Body of pancreas (tissue), 4 donors: ENCODE measurements at regions not wholly inside any gene's neighbourhood (a gene's known extent, or its start where the extent isn't known, plus 50 kb on each side); places are given as distances from the start of the nearest gene placed in this dataset.

Experiments
- ATAC-seq: fragments of 150-250 bp; one replicate; pipeline ENCODE4 v1.9.1; 2016
- DNase-seq, 4 donors: peaks; one replicate each; pipeline ENCODE4 v3.0.0-alpha.2; 2019
- H3K27ac ChIP-seq, 4 donors: fragments of 200-600 bp; sonication (generic); 1 replicate in 3 of 4; 2 replicates in 1 of 4; pipeline versions ENCODE4 v1.5.1 to v1.6.1; 2016 to 2019; ENCODE audit warnings: mild to moderate bottlenecking in 1 of 4, mixed read lengths in 1 of 4, moderate library complexity in 1 of 4
- H3K27me3 ChIP-seq, 2 donors: fragments of 200-600 bp; sonication (generic); one replicate each; pipeline ENCODE4 v1.6.0; 2016; ENCODE audit warnings: mild to moderate bottlenecking in 1 of 2
- H3K36me3 ChIP-seq, 2 donors: fragments of 200-600 bp; sonication (generic); replicated peaks in 1 of 2; 2 replicates each; pipeline ENCODE4 v1.5.1; 2016; ENCODE audit warnings: low read depth in 2 of 2; ENCODE audit not compliant: insufficient read depth in 1 of 2
- H3K4me1 ChIP-seq: fragments of 200-600 bp; sonication (generic); one replicate; pipeline ENCODE4 v1.6.0; 2016
- H3K4me3 ChIP-seq, 2 donors: fragments of 200-600 bp; sonication (generic); 1 replicate in 1 of 2; 2 replicates in 1 of 2; pipeline ENCODE4 v1.5.1; 2016 to 2019
- H3K9me3 ChIP-seq, 3 donors: fragments of 200-600 bp; sonication (generic); 1 replicate in 2 of 3; 2 replicates in 1 of 3; pipeline ENCODE4 v1.5.1; 2016
- POLR2A ChIP-seq, 3 donors: fragments of 450-650 bp; IDR thresholded peaks; one replicate each; pipeline ENCODE4 v1.6.1; 2016; ENCODE audit warnings: antibody characterized with exemption in 3 of 3, mild to moderate bottlenecking in 2 of 3
- WGBS, 2 donors: methylation state at CpG; one replicate each; pipeline ENCODE4 v1.1.5; 2017; 5-methylcytosine and 5-hydroxymethylcytosine counted together
- intact Hi-C: fragments of 100-400 bp; cut with DNase I; formaldehyde crosslinking; loops from one replicate; pipeline ENCODE4 v1.15.1; 2023
- TF ChIP-seq, protein P1 (sequence below), 7 experiments: fragments of 450-650 bp in 4 of 7; fragments of 200-600 bp in 3 of 7; sonication (generic) in 3 of 7; IDR thresholded peaks; one replicate each; pipeline ENCODE4 v1.5.1; 2016 to 2019; ENCODE audit warnings: antibody characterized with exemption in 7 of 7

DNA sequence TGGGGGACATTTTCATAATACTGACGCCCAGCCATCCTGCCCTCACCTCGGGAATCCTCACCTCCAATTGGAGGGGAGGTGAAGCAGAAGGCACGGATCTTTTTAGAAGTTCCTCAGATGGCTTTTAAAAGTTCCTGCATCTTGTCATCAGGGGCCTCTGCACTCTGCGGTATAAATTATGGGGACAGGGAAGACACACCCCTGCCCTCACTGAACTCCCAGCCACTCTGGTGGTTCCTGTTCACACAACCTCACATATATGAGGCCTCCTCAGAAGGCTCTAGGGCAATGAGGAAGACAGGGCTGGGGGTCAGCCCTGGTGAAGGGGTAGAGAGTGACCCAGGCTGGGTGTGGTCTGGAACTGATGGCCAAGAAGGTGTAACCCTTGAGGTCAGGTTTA lies 187.0 kb downstream of the SOD2 start:
- Histone ChIP-seq H3K9me3 (no peaks in the 10 kb centered on the region), H3K27me3 (no peaks in the 10 kb centered on the region), H3K36me3 (no peaks in the 10 kb centered on the region), H3K4me3 (no peak overlapping the region), H3K4me1 (no peaks in the 10 kb centered on the region), H3K27ac (no peak overlapping the region)
- no peak for ATAC-seq
- 45 to 61% methylated on average over 4 of the region's 4 CpGs for WGBS, 2 donors
- no peak for DNase-seq
- no peak for TF ChIP-seq POLR2A (IDR thresholded peaks at IDR 0.05)
- TF ChIP-seq, protein P1, sequence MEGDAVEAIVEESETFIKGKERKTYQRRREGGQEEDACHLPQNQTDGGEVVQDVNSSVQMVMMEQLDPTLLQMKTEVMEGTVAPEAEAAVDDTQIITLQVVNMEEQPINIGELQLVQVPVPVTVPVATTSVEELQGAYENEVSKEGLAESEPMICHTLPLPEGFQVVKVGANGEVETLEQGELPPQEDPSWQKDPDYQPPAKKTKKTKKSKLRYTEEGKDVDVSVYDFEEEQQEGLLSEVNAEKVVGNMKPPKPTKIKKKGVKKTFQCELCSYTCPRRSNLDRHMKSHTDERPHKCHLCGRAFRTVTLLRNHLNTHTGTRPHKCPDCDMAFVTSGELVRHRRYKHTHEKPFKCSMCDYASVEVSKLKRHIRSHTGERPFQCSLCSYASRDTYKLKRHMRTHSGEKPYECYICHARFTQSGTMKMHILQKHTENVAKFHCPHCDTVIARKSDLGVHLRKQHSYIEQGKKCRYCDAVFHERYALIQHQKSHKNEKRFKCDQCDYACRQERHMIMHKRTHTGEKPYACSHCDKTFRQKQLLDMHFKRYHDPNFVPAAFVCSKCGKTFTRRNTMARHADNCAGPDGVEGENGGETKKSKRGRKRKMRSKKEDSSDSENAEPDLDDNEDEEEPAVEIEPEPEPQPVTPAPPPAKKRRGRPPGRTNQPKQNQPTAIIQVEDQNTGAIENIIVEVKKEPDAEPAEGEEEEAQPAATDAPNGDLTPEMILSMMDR (IDR thresholded peaks at IDR 0.05), result no peak
- intact Hi-C loops, result no loop called here

DNA sequence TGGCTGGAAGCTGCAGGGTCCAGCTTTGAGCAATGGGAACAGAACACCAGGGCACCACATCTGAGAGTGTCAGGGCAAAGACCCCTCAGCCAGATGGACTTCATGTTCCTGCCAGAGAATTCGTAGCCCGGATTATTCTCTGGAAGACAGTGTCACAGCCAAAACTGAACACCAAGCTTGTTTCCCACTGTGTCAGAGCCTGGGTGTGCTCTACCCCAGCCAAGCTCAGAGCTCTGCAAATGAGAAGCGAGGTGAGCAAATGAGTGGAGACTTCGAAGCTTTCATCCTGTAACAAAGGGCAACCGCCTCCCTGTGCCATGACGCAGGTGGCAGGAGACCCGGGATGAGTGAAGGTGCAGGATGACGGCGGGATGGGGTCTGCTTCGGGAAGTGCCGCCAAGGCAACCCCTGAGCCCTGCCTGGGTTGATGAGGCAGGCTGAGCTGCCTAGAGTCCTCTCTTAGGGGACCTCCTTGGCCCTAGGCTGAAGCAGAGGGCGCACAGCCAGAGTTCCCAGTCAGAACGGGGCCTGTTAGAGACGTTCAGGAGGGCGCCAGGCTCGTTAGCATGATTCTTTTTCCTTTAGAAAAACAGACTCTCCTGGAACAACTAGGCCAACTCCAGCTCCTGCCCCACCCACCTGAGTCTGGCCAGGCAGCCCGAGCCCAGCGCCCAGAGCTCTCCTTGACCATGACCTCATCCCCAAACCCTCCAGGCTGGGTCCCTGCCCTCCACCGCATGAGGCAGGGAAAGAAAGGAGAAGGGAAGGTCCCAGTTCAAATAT lies 187.7 kb downstream of the SOD2 start:
- Histone ChIP-seq H3K27ac (no peak overlapping the region), H3K4me1 (no peaks in the 10 kb centered on the region), H3K36me3 (no peaks in the 10 kb centered on the region), H3K27me3 (no peaks in the 10 kb centered on the region), H3K4me3 (no peak overlapping the region), H3K9me3 (no peaks in the 10 kb centered on the region)
- TF ChIP-seq, protein P1 (IDR thresholded peaks at IDR 0.05), result no peak
- no peak for TF ChIP-seq POLR2A (IDR thresholded peaks at IDR 0.05)
- intact Hi-C loops, result no loop called here
- DNase-seq, result no peak
- ATAC-seq, result no peak
- 74 to 75% methylated on average over 15 to 19 of the region's 19 CpGs for WGBS, 2 donors

DNA sequence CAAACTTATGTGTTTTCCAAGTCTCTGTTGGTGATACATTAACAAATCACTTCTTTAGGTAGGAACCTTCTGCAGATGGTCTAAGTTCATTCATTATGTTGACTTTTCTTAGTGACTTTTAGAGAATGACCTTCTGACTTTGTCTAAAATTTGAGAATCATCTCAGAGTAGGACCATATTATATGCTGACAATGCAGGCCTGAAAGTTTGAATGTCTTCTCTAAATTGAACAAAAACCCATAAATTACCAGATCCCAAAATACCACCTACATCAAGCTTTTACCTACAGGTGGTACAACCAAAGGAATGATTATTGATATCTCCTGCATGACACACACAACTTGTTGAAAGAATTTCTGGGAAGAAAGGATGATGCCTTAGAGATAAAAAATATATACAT lies 191.5 kb downstream of the SOD2 start:
- intact Hi-C loops, result no loop called here
- Histone ChIP-seq H3K9me3 (no peaks in the 10 kb centered on the region), H3K4me3 (no peak overlapping the region), H3K4me1 (no peaks in the 10 kb centered on the region), H3K36me3 (no peaks in the 10 kb centered on the region), H3K27me3 (no peaks in the 10 kb centered on the region), H3K27ac (no peak overlapping the region)
- ATAC-seq (no peak), DNase-seq (no peak)
- TF ChIP-seq, protein P1 (IDR thresholded peaks at IDR 0.05), result no peak
- TF ChIP-seq POLR2A (IDR thresholded peaks at IDR 0.05), result no peak

GRCh38 chr6:159499034-159499433 lies 194.0 kb downstream of the SOD2 start:
- 58 to 69% methylated on average over 3 of the region's 3 CpGs for WGBS, 2 donors
- no peaks in the 10 kb centered on the region for H3K36me3 ChIP-seq
- no peaks in the 10 kb centered on the region for H3K27me3 ChIP-seq
- no peak overlapping the region for H3K27ac ChIP-seq
- DNase-seq (no peak), ATAC-seq (no peak)
- H3K4me3 ChIP-seq, result no peak overlapping the region
- intact Hi-C loops, result no loop called here
- H3K4me1 ChIP-seq, result no peaks in the 10 kb centered on the region
- TF ChIP-seq, protein P1 (IDR thresholded peaks at IDR 0.05), result no peak
- no peak for TF ChIP-seq POLR2A (IDR thresholded peaks at IDR 0.05)
- H3K9me3 ChIP-seq, result no peaks in the 10 kb centered on the region

DNA sequence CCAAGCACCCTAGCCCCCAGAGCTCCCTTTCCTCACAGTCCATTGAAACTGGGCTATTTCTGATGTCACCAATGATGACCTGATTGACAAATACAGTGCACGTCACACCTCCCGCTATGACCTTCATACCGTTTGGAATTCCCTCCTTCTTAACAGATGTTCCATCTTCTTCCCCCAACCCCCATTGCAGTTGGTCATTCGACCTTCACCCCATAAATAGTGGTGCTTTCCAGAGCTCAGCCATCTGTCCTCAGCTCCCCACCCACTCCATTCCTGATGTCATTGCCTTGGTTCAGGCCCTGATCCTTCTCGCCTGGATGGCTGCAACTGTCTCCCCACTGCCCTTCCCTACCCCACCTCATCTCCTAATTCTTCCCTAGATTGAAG lies 198.5 kb downstream of the SOD2 start:
- Histone ChIP-seq H3K27ac (no peak overlapping the region), H3K27me3 (no peaks in the 10 kb centered on the region), H3K36me3 (no peaks in the 10 kb centered on the region), H3K4me1 (no peaks in the 10 kb centered on the region), H3K4me3 (no peak overlapping the region), H3K9me3 (no peaks in the 10 kb centered on the region)
- TF ChIP-seq, protein P1 (IDR thresholded peaks at IDR 0.05), result no peak
- no peak for TF ChIP-seq POLR2A (IDR thresholded peaks at IDR 0.05)
- DNase-seq, result no peak
- no peak for ATAC-seq
- WGBS, 2 donors, result 55 to 59% methylated on average over 5 of the region's 5 CpGs
- intact Hi-C loops, result no loop called here
